Mammary epithelial cell (primary cell): ENCODE measurements at regions not wholly inside any gene's neighbourhood (a gene's known extent, or its start where the extent isn't known, plus 50 kb on each side); places are given as distances from the start of the nearest gene placed in this dataset.

ENCODE experiments used
- CTCF ChIP-seq, 2 donors: IDR thresholded peaks in 1 of 2; conservative IDR thresholded peaks in 1 of 2; 2 replicates each; pipeline ENCODE4 v1.5.1; 2011 to 2012; ENCODE audit warnings: inconsistent platforms in 2 of 2, low read length in 2 of 2, mild to moderate bottlenecking in 2 of 2, control low read depth in 1 of 2, low read depth in 1 of 2; ENCODE audit not compliant: insufficient read depth in 1 of 2; ENCODE audit errors: extremely low read depth in 1 of 2
- EZH2 ChIP-seq: IDR thresholded peaks from 2 replicates; pipeline ENCODE4 v1.6.1; 2012; ENCODE audit warnings: low read length, inconsistent platforms, borderline replicate concordance

GRCh38 chr14:43022094-43022800 is 1415.6 kb downstream of the LRFN5 start:
- TF ChIP-seq EZH2 (no peak), CTCF (conservative IDR thresholded peaks at IDR 0.05 in 1 of 2, IDR thresholded peaks at IDR 0.05 in 1 of 2; ENCODE audit: extremely low read depth in 1 of 2, insufficient read depth in 1 of 2, low read depth in 1 of 2, low read length in 2 of 2) (no peak)
